ENCODE measurements at regions not wholly inside any gene's neighbourhood (a gene's known extent, or its start where the extent isn't known, plus 50 kb on each side); places are given as distances from the start of the nearest gene placed in this dataset.

DNA sequence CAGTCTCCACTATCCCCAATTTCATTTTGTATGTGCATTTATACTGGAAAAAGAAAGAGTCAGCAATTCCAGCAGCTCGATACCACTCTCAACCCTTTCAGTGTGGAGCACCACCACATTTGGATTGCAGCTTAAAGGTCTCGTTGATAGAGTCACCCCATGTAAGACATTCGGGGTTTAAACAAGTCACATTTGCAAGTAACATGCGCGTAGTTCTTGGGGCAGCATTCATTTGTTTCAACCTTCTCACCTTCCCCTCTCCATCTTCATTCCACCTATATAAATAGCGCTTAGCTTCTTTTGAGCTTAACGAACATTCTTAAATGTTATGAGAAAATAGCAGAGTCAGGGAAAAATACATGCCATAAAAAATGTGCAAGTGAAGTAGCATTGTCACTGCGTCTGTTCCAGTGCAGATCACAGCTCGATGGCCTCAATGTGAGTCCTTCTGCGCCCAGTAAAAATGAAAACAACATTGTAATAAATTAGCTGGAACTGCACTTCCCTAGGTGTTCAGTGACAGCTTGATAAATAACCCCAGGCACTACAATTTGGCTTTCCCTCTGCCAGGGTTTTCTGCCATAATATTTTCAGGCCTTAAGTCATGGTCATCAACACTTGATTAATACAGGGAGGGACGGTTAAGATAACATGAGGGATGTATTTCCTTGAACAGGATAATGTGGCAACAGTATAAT lies 737.8 kb upstream of the NRSN1 start:
- no peak for DNase-seq

DNA sequence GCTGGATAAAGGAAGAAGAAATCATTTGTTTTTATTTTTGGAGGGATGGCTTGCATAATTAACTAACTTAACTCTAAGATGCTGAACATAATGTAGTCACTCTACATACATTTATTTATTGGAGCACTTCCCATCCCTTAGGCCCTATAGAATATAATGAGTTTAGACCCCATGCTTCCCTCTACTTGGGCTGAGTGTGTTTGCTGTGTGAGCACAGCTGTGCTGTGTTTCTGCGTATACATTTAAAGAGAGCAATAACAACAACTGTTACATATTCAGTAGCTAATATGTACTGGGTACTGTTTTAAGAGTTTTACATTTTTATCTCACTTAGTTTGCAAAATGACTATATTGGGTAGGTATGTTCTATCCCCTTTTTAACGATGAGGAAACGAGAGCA lies 736.6 kb upstream of the NRSN1 start:
- no peak for DNase-seq

DNA sequence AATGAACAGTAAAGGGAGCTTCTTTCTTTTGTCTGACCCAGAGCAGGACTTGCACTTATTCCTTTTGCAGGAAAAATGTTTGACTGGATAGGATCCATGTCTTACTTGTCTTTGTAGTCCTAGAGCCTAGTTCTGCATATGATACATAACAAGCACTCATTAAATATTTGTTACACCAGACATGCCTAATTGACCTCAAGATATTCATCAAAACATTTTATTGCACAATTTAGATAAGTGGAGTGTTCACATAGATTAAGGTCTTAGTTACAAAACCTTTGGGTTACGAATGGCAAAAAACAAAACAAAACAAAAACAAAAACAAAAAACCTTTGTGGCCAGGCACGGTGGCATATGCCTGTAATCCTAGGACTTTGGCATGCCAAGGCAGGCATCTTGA lies 735.8 kb upstream of the NRSN1 start:
- no peak for DNase-seq

DNA sequence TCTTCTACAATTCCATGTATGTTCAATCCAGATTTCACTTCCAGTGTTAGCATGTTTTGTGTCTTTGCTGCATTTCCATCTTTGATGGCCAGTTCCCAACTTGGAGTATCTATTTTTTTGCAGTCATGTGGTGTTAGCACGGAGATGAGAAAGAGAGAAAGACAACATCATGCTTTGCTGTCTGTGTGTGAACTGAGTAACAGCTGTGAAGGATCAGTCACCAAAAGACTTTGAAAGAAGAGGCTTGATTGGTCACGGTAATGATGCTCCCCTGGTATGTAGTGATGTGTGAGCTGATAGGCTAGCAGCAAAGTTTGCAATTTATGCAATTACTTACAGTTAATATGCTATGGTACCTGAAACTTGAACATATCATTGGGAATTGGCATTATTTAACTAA lies 731.3 kb upstream of the NRSN1 start:
- DNase-seq: no peak

DNA sequence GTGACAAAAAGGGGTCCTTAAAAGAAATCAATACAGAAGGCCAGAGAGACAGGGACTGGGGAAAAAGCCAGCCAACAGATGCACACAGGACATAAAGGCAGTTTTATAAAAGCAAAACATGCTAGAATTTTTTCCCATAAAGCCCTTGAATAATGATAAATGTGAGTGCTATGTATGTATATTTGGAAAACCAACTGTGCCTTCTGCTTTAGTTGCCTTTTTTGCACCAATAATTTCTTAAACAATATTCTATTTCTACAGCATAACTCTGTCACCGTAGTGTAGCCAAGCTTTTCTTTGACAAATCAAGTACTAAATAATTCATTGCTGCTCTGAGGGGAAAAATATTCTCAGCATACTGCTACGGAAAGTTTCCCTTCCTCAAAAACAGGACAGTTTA lies 730.6 kb upstream of the NRSN1 start:
- DNase-seq: no peak

DNA sequence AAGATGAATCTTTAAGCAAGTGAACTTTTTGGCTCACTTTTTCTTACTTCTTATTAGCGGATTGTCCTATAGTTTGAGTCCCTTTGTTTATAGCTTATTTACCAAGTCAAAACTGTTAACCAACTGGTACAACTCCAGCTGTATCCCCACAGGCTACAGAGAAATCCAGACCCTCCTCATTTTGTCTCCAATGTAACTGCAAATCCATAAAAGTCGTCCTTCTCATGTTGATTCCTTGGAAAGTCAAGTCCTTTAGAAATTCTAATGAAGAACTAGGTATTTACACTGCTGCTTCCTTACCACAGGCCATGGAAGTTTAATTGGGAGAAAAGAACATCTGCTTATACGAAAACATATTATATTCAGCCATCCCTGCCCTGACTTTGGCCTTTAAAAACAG lies 729.1 kb upstream of the NRSN1 start:
- DNase-seq: no peak

DNA sequence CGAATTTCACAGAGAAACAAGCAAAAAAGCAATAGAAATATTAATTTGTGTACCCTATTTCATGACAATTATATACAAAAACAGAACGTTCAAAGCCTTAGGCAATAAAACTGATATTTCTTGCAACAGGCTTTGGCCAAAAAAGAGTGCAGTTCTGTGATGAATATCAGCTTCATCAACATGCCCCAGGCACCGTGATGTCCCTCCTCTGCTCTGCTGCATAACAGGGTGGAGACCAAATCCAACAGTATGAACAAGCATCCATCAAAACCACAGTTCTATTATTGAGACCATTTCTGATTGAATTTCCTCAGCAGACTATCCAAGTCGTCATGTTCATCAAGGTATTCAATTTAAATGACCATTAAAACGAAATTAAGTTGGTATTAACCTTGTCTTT lies 722.6 kb upstream of the NRSN1 start:
- DNase-seq: no peak

DNA sequence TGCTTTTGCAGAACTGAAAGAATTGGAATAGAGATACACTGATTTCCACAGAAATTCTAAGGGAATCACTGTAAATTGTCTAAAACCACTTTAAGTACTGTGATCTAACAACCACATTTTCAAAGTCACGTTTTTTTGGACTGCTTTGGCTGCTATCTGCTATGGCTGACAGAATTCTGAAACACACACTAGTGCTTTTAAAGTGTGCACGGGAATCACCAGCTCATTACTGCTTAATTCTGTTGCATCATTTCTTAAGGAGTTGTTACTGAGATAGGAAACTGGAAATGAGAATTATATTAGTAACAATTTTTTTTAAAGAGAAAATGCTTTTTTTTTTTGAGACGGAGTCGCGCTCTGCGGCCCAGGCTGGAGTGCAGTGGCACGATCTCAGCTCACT lies 716.5 kb upstream of the NRSN1 start:
- no peak for DNase-seq

DNA sequence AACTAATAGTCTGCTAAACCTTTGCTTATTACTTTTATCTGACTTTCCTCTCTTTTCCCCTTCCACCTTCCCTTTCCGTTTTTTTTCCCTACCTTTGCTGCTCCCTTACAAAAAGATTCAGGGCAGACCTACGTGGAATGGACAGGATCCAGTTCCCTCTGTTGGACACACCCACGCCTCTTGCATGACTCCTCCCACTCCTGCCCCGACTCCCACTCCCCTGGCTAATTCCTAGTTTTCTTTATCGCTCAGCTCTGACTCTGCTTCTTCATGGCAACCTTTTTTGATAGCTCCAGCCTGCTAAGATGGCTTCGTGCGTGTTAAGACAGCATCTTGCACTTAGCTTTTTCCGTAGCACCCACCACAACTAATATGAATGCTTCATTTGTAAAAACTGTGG lies 715.6 kb upstream of the NRSN1 start:
- DNase-seq: no peak

DNA sequence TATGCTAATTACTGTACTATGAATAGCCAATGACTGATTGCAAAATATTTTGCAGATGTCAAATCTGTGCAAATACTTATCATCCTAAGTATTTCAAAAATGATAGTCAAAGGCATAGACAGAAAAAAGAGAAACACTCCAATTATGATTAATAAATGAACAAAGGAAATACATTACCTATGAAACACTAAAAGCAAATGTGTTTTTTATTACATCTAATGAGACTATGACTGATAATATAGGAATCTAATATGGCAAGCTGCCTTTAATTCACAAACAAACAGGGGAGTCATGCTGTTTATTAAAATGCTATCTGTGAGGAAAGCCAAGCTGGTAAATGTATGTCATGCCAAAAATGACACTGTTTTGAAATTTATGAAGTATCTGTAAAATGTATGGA lies 713.2 kb upstream of the NRSN1 start:
- DNase-seq: no peak

DNA sequence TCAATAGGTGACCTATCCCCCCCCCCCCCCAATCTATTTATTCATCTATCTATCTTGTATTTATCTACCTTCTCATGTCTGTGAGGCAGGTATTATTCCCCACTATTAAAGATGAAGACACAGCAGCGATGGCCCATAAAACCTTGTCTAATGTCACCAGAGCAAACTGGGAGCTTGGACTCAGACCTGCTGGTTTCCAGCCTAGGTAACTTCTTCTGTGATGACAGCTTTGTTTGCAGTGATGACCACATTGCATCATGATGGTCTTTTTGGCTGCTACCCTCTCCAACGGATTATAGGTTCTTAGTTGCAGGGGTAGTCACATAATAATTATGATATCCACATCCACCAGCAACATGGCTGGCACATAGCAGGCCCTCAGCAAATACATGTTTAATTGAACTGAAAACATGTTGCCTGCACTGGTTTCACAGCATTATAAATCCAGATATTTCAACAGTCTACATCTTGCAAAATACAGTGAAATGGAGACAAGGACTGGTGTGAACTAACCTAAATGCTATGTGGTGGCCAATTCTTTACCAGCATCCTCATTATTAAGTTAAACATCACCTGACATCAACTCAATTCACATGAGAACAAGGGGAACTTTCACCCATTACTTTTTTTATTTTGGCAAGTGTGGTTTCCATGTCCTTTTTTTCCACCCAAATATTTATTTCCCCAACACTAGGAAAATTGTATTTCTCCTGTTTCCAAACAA lies 712.5 kb upstream of the NRSN1 start:
- no peak for DNase-seq

DNA sequence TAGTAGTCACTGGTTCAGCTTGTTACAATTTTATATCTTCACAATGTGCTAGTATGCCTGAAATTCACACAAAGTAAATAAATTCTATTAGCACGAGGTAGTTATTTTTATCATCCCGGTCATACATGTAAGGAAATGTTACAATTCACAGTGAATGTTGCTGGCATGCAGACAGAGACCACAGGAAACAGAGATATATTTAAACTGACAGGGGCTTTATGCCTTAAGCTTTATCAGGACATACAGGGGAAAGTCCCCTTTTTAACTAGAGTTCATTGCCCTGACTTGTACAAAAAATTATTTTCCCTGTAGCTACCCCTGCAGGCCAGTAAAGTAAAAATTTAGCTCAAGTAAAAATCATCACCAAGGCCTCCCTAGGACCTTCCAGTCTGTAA lies 712.0 kb upstream of the NRSN1 start:
- DNase-seq: peak; percentile 29

DNA sequence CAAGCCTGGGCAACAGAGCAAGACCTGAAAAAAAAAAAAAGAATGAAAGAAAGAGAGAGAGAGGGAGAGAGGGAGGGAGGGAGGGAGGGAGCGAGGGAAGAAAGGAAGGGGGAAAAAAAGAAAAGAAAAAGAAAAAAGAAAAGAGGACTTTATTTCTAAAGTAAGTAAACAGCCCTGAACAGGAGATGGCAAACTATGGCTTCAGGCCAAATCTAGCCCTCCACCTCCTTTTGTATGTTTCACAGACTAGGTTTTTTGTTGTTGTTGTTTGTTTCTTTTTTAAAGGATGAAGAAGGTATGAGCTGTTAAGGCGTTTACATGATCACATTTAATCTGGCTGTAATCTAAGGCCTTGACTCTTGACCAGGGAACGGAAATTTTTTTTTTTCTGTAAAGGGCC lies 711.1 kb upstream of the NRSN1 start:
- no peak for DNase-seq

DNA sequence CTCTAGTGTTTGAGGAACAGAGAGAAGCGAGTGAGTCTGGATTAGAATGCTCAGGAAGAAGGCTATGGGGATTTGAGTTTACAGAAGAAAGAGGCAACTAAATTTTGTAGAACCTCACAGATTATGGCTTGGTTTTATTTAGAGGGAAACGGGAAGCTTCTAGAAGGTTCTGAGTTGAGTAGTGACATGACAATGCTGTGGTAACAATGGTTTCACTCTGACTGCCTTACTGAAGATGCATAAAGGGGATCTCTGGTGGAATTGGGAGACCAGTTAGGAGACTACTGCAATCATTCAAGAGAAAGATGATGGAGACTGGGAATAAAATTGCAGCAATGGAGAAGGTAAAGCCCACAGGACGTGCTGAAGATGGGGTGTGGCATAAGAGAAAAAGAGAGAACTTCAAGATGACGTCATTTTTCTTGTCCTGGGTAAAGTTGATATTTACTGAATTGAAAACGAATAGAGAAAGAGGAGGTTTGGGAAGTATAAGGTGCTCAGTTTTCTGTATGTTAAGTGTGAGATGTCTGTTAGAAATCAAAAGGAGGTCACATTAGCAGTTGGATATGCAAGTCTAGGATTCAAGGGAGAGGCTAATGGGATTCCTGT lies 710.1 kb upstream of the NRSN1 start:
- DNase-seq: no peak

DNA sequence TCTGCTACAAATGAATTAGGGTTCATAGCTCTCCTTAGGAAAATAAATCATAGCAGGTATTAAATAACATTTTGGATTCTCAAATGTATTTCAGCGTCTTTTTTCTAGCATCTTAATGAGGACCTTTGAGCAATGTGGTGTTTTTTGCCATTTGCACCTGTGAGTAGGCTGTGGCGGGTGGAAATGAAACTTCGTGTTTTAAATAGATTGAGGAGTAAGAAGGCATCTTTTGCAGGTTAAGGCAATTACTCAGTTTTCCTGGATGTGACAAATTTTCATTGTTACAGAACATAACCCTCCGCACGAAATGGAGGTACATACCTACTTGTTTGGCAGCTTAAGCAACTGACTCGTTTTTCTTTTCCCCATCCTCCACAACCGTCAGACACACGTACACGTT lies 708.9 kb upstream of the NRSN1 start:
- DNase-seq: no peak

DNA sequence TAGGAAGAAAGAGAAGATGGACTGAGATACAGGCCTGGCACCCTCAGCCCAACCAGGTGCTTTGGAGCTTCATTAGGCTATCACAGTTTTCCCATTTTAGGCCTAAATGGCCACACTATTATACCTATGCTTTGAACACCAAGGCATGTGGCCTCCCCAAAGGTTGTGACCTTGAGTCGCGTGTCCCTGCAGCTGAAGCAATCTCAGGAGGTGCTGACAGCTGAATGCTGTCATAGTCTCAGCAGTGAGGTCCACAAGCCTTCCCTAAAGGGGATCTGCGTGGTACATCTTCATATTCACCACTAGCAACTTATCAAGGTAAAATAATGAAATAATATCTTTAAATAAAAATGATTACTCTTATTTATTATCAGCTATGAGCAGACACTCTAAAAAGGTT lies 707.9 kb upstream of the NRSN1 start:
- DNase-seq: no peak

DNA sequence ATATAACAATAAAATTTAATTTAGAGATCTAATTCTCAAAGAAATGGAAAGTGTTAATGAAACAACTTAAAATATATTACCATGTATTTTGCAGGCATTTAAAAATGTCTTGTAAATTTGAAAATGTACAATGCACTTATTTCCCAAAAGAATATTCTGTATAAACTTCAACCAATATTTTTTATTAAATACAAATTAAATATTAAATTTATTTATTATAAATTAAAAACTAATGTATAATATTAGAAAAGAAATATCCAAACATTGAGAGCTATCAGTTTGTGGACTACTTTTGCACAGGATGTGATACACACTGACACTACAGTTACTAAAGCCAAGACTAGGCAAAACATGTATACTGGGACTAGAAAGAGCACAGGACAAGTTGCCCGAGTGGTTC lies 707.0 kb upstream of the NRSN1 start:
- DNase-seq: no peak

DNA sequence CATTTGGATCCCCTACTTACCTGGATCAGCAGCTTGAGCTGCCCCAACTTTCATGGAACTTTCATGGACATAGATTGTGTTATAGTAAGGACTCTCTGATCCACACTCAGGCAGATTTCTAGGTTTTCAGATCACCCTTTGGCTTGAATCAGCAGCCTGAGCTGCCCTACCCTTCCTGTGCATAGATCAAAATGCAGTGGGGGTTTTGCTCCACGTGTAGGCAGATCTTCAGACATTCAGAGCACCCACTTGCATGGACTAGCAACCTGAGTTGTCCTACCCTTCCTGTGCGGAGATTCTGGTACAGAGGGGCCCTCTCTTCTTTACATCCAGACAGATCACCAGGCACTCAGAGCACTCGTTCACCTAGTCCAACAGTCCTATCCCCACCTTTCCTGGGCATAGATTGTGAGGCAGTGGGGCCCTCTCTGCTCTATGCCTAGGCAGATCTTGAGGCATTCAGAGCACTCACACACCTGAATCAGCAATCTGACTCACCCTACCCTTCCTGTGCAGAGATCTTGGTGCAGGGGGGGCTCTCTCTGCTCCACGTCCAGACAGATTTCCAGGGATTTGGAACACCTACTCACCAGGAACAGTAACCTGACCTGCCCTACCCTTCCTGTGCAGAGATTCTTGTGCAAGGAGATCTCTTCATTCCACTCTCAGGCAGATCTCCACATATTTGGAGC lies 705.2 kb upstream of the NRSN1 start:
- DNase-seq: no peak

DNA sequence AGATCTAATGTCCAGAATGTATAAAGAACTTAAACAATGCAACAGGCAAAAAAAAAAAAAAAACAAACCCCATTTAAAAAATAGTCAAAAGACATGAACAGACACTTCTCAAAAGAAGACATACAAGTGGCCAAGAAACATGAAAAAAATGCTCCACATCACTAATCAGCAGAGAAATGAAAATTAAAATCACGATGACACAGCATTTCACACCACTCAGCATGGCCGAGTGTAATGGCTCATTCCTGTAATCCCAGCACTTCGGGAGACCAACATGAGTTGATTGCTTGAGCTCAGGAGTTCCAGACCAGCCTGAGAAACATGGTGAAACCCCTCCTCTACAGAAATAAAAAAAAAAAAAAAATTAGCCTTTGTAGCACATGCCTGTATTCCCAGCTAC lies 701.4 kb upstream of the NRSN1 start:
- no peak for DNase-seq

DNA sequence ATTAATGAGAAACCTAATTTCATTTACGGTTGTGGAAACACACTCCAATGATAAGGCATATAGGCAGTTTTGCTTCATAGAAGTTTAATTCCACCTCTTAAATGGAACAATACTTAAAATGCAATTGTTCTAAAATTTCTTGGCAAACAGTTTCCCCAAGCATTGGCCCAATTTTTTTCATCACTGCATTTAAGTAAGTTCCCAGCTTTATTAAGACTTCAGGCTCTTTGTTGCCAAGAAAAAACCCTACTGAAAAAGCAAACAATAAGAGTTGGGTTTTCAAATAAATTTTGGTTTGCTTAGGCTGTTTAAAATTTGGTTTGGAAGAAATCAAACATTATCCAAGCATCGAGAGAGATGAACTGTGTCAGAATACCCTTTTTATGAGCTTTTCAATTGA lies 690.9 kb upstream of the NRSN1 start:
- no peak for DNase-seq

DNA sequence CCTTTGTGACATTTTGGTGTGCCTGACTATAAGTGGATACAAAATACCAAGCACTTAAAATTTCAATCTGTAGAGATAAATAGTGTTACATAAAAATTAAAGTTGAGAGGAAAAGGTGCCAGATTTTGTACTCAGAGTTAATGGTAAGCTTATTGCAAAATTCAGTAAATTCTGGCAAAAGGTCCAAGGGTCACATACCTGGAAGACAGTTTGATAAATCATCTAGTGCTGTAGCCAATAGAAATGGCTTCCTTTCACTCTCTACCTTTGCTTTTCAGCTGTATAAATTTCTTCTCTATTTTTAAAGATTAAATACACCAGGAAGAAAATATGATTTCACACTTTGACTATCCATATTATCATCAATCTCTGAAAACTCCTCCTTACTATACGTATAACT lies 690.2 kb upstream of the NRSN1 start:
- DNase-seq: no peak

DNA sequence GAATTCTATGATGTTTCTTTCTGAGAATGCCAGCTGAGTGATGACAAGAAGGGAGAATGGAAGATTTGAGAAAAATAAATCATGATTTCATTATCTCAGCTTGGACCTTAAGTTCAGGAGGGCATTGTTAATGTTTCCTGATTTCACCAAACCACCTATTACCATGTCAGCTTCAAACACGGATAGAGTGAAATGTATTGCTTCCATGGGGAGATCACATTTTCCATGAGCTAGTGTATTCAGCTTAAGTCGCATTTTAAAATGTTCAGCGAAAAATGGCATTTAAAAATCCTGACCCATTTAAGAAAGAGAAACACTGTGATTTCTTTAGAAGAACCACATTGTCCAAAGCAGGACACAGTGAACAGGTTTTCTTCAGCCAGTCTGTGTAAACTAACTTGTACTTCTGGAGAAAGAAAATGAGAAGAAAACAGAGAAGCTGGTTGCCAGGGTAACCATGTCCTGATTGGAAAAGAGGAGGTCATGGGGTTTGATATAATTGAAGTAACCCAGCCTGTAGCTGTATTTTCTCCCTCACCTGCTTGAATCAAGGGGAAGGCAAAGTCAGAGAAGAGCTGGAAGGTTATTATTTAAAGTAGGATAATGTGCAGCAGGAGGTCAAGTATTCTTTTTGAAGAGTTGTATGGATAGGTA lies 684.1 kb upstream of the NRSN1 start:
- DNase-seq: no peak

DNA sequence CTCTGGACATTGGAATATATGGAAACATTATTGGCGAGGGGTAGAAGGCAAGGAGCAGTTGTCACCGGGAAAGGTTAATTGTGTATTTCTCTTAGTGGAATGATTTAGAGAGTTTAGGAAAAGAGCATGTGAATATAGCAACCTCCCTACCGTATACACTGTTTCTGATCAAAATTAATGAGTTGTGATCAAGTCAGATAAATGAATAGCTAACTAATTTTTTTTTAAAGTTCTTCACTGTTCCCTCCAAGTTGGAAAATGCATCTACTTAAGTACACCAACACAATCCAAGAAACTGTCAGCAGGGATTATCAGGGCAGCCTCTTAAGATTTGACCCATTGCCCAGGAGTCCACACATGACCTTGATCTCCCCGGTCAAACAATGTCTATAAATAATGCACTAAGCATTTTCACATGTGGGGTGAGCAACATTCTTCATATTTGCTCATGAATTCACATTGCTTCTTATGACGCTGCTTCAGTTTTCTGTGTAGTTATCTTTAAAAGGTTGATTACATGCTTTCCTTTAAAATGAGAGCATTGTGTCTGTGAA lies 680.8 kb upstream of the NRSN1 start:
- DNase-seq: no peak
